Dendritic cell treated with granulocyte-macrophage colony-stimulating factor and Interleukin-4, amounts not matched to agents 40 ng/mL and 50 ng/mL, for 4 days (primary cell): ENCODE measurements at regions not wholly inside any gene's neighbourhood (a gene's known extent, or its start where the extent isn't known, plus 50 kb on each side); places are given as distances from the start of the nearest gene placed in this dataset.
"Not testable (repeated sequence)": the region's sequence is repeated elsewhere in the genome, so short reads cannot be mapped to it uniquely, and the experiment has no call there.

Experiments
- H3K27ac Mint-ChIP-seq: one replicate; pipeline ENCODE4 v1.8.0; 2022; ENCODE audit warnings: mild to moderate bottlenecking, mixed read lengths
- H3K27me3 Mint-ChIP-seq: one replicate; pipeline ENCODE4 v1.8.0; 2022; ENCODE audit warnings: mild to moderate bottlenecking, mixed read lengths
- H3K36me3 Mint-ChIP-seq: one replicate; pipeline ENCODE4 v1.8.0; 2022; ENCODE audit warnings: low read depth, mixed read lengths
- H3K4me1 Mint-ChIP-seq: one replicate; pipeline ENCODE4 v1.8.0; 2022; ENCODE audit warnings: low read depth, mixed read lengths
- H3K4me3 Mint-ChIP-seq: one replicate; pipeline ENCODE4 v1.8.0; 2022; ENCODE audit warnings: mild to moderate bottlenecking, moderate library complexity, mixed read lengths
- H3K9me3 Mint-ChIP-seq: one replicate; pipeline ENCODE4 v1.8.0; 2022; ENCODE audit warnings: mixed read lengths
- intact Hi-C: fragments of 100-400 bp; cut with micrococcal nuclease; formaldehyde crosslinking; loops from one replicate; pipeline ENCODE4 v1.15.0; 2022

- Mint-ChIP-seq H3K4me1 (peaks cover 28% of the 10 kb centered on the region), H3K27me3 (peaks cover 2% of the 10 kb centered on the region), H3K4me3 (no peak overlapping the region), H3K9me3 (no peaks in the 10 kb centered on the region), H3K36me3 (no peaks in the 10 kb centered on the region), H3K27ac (peak overlapping the region; percentile 32)
- intact Hi-C loops: loop anchor here (5.0 kb wide), 1 partner anchor 283 kb away; no protein-coding TSS in a partner anchor
These were observed 89.3 kb upstream of the SGIP1 start for GRCh38 chr1:66444438-66445265.

- Mint-ChIP-seq H3K4me3 (no peak overlapping the region), H3K4me1 (peaks cover 23% of the 10 kb centered on the region), H3K9me3 (no peaks in the 10 kb centered on the region), H3K27ac (peak overlapping the region; percentile 32), H3K27me3 (peaks cover 2% of the 10 kb centered on the region), H3K36me3 (no peaks in the 10 kb centered on the region)
- intact Hi-C loops: loop anchor here (1.0 to 5.0 kb wide), 3 partner anchors 192 to 486 kb away; no protein-coding TSS in a partner anchor
These were observed 88.3 kb upstream of the SGIP1 start for GRCh38 chr1:66445492-66446181.

GRCh38 chr1:66446261-66447001, 87.5 kb upstream of the SGIP1 start:
- intact Hi-C loops: loop anchor here (1.0 to 5.0 kb wide), 3 partner anchors 193 to 487 kb away; no protein-coding TSS in a partner anchor
- H3K27me3 Mint-ChIP-seq: peaks cover 2% of the 10 kb centered on the region
- no peak overlapping the region for H3K4me3 Mint-ChIP-seq
- H3K36me3 Mint-ChIP-seq: no peaks in the 10 kb centered on the region
- no peak overlapping the region for H3K27ac Mint-ChIP-seq
- H3K9me3 Mint-ChIP-seq: no peaks in the 10 kb centered on the region
- peaks cover 23% of the 10 kb centered on the region for H3K4me1 Mint-ChIP-seq

GRCh38 chr1:66450043-66450514, 83.9 kb upstream of the SGIP1 start:
- H3K4me1 Mint-ChIP-seq: peaks cover 14% of the 10 kb centered on the region
- no peak overlapping the region for H3K27ac Mint-ChIP-seq
- H3K27me3 Mint-ChIP-seq: no peaks in the 10 kb centered on the region
- H3K4me3 Mint-ChIP-seq: no peak overlapping the region
- no peaks in the 10 kb centered on the region for H3K9me3 Mint-ChIP-seq
- intact Hi-C loops: no loop called here
- H3K36me3 Mint-ChIP-seq: no peaks in the 10 kb centered on the region

GRCh38 chr1:66450847-66451246, 83.1 kb upstream of the SGIP1 start:
- Mint-ChIP-seq H3K9me3 (no peaks in the 10 kb centered on the region), H3K27ac (no peak overlapping the region), H3K36me3 (no peaks in the 10 kb centered on the region), H3K4me1 (peaks cover 6% of the 10 kb centered on the region), H3K4me3 (no peak overlapping the region), H3K27me3 (no peaks in the 10 kb centered on the region)
- intact Hi-C loops: no loop called here

GRCh38 chr1:66452162-66452561, 81.8 kb upstream of the SGIP1 start:
- Mint-ChIP-seq H3K27me3 (no peaks in the 10 kb centered on the region), H3K36me3 (no peaks in the 10 kb centered on the region), H3K27ac (no peak overlapping the region), H3K4me3 (no peak overlapping the region), H3K9me3 (no peaks in the 10 kb centered on the region), H3K4me1 (no peaks in the 10 kb centered on the region)
- intact Hi-C loops: no loop called here

GRCh38 chr1:66452982-66453381, 81.0 kb upstream of the SGIP1 start:
- no peaks in the 10 kb centered on the region for H3K4me1 Mint-ChIP-seq

GRCh38 chr1:66455446-66455845, 78.5 kb upstream of the SGIP1 start:
- H3K4me1 Mint-ChIP-seq: no peaks in the 10 kb centered on the region
- H3K27ac Mint-ChIP-seq: no peak overlapping the region
- H3K27me3 Mint-ChIP-seq: no peaks in the 10 kb centered on the region
- H3K9me3 Mint-ChIP-seq: peaks cover 12% of the 10 kb centered on the region
- H3K4me3 Mint-ChIP-seq: no peak overlapping the region
- intact Hi-C loops: no loop called here
- no peaks in the 10 kb centered on the region for H3K36me3 Mint-ChIP-seq

More at GRCh38 chr1:66452982-66453381, 81.0 kb upstream of the SGIP1 start:
- H3K9me3 Mint-ChIP-seq: no peaks in the 10 kb centered on the region
- no peak overlapping the region for H3K4me3 Mint-ChIP-seq
- no peaks in the 10 kb centered on the region for H3K27me3 Mint-ChIP-seq
- no peak overlapping the region for H3K27ac Mint-ChIP-seq
- H3K36me3 Mint-ChIP-seq: no peaks in the 10 kb centered on the region
- intact Hi-C loops: no loop called here

GRCh38 chr1:66460776-66461175, 73.2 kb upstream of the SGIP1 start:
- H3K4me1 Mint-ChIP-seq: no peaks in the 10 kb centered on the region
- H3K4me3 Mint-ChIP-seq: no peak overlapping the region
- H3K27me3 Mint-ChIP-seq: no peaks in the 10 kb centered on the region
- no peaks in the 10 kb centered on the region for H3K36me3 Mint-ChIP-seq
- H3K9me3 Mint-ChIP-seq: peaks cover 40% of the 10 kb centered on the region
- no peak overlapping the region for H3K27ac Mint-ChIP-seq
- intact Hi-C loops: no loop called here

GRCh38 chr1:66462313-66462712, 71.6 kb upstream of the SGIP1 start:
- Mint-ChIP-seq H3K36me3 (no peaks in the 10 kb centered on the region), H3K9me3 (peaks cover 40% of the 10 kb centered on the region), H3K27ac (no peak overlapping the region), H3K27me3 (no peaks in the 10 kb centered on the region), H3K4me3 (no peak overlapping the region), H3K4me1 (no peaks in the 10 kb centered on the region)
- intact Hi-C loops: no loop called here

GRCh38 chr1:66464351-66464750, 69.6 kb upstream of the SGIP1 start:
- H3K4me3 Mint-ChIP-seq: no peak overlapping the region
- no peaks in the 10 kb centered on the region for H3K4me1 Mint-ChIP-seq
- no peak overlapping the region for H3K27ac Mint-ChIP-seq
- no peaks in the 10 kb centered on the region for H3K27me3 Mint-ChIP-seq
- intact Hi-C loops: no loop called here
- H3K9me3 Mint-ChIP-seq: peaks cover 39% of the 10 kb centered on the region
- no peaks in the 10 kb centered on the region for H3K36me3 Mint-ChIP-seq

- Mint-ChIP-seq H3K4me3 (no peak overlapping the region), H3K9me3 (peaks cover 34% of the 10 kb centered on the region), H3K27me3 (no peaks in the 10 kb centered on the region), H3K36me3 (no peaks in the 10 kb centered on the region), H3K27ac (no peak overlapping the region), H3K4me1 (no peaks in the 10 kb centered on the region)
- intact Hi-C loops: no loop called here
These were observed 69.2 kb upstream of the SGIP1 start for GRCh38 chr1:66464802-66465201.

GRCh38 chr1:66466695-66467094, 67.3 kb upstream of the SGIP1 start:
- H3K27me3 Mint-ChIP-seq, H3K27ac Mint-ChIP-seq, H3K4me3 Mint-ChIP-seq, intact Hi-C loops, H3K36me3 Mint-ChIP-seq, H3K4me1 Mint-ChIP-seq: not testable (repeated sequence)
- H3K9me3 Mint-ChIP-seq: peaks cover 15% of the 10 kb centered on the region

- Mint-ChIP-seq H3K4me1 (no peaks in the 10 kb centered on the region), H3K27me3 (no peaks in the 10 kb centered on the region), H3K9me3 (no peaks in the 10 kb centered on the region), H3K4me3 (no peak overlapping the region), H3K27ac (no peak overlapping the region), H3K36me3 (no peaks in the 10 kb centered on the region)
- intact Hi-C loops: no loop called here
These were observed 65.2 kb upstream of the SGIP1 start for GRCh38 chr1:66468722-66469121.
